ENCODE measurements at regions not wholly inside any gene's neighbourhood (a gene's known extent, or its start where the extent isn't known, plus 50 kb on each side); places are given as distances from the start of the nearest gene placed in this dataset.
A peak's percentile ranks its signal among the peaks of the same experiment; 100 is the strongest.

DNA sequence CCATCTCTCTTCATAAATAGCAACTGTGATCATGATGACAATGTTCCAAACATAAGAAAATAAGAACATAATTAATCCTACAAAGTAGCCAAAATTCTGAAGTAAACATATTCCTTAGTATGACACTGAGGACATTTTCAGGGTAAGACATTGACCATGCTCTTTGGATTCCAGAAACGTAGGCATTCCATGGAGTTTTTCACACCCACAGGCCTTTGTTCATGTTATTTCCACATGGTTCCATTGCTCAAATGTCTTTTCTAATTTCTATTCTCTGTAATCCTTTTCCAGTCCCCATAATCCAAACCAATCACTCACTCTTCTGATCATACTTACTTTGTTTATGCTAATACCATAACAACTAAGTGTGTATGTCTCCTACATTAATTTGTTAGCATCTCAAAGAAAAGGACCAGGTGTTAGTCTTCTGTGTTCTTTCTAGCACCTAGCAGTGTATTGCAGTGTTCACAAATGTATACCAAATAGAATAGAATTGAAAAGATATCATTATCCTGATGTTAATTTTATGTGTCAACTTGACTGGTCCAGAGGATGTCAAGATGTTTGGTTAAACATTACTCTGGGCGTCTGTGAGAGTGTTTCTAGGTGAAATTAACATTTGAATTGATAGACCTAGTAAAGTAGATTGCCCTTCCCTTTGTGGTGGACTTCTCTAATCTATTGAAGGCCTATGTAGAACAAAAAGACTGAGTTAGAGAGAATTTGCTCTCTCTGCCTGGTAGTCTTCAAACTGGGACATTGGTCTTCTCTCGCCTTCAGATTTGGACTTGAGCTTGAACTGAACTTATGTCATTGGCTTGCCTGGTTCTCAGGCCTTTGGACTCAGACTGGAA lies 516.6 kb downstream of the PTPRC start:
- H3K4ac ChIP-seq (ENCODE audit: low read depth in 1 of 2, low read length in 2 of 2), result no peak overlapping the region
- H3K18ac ChIP-seq (ENCODE audit: low read depth in 1 of 2, low read length in 2 of 2), result no peak overlapping the region
- H2AK5ac ChIP-seq (ENCODE audit: low read length, severe bottlenecking), result no peak overlapping the region
- WGBS, result 76% methylated on average over 3 of the region's 3 CpGs
- no peak overlapping the region for H2AFZ ChIP-seq (ENCODE audit: low read depth, low read length)
- H3K4me2 ChIP-seq (ENCODE audit: low read length, poor library complexity, severe bottlenecking), result no peak overlapping the region
- H3K14ac ChIP-seq (ENCODE audit: low read length in 2 of 2), result no peak overlapping the region
- H4K91ac ChIP-seq (ENCODE audit: low read length), result no peak overlapping the region
- no peaks in the 10 kb centered on the region for H3K79me1 ChIP-seq (replicated peaks; ENCODE audit: low read length, poor library complexity, severe bottlenecking)
- H3K27ac ChIP-seq (ENCODE audit: low read length, poor library complexity, severe bottlenecking), result no peak overlapping the region
- no peaks in the 10 kb centered on the region for H3K27me3 ChIP-seq (ENCODE audit: control insufficient read depth in 1 of 2, insufficient read depth in 1 of 2, low read length in 2 of 2)
- no peak overlapping the region for H3K23ac ChIP-seq (ENCODE audit: low read length in 2 of 2)
- no peaks in the 10 kb centered on the region for H3K9me3 ChIP-seq (ENCODE audit: control insufficient read depth, low read length)
- H2BK120ac ChIP-seq (ENCODE audit: low read depth, low read length), result no peak overlapping the region
- H2BK5ac ChIP-seq (ENCODE audit: low read depth, low read length, poor library complexity, severe bottlenecking), result no peak overlapping the region
- no peak overlapping the region for H4K8ac ChIP-seq (ENCODE audit: low read length)
- no peak overlapping the region for H3K9ac ChIP-seq (ENCODE audit: low read length)
- H2BK12ac ChIP-seq (ENCODE audit: low read length in 2 of 2), result no peak overlapping the region
- no peak for DNase-seq
- H3K4me3 ChIP-seq (ENCODE audit: insufficient read depth in 1 of 2, low read depth in 1 of 2, low read length in 2 of 2), result no peak overlapping the region
- no peak overlapping the region for H2BK15ac ChIP-seq (ENCODE audit: low read depth, poor library complexity, severe bottlenecking)
- H3K36me3 ChIP-seq (ENCODE audit: control insufficient read depth in 1 of 2, insufficient read depth in 2 of 2, low read depth in 1 of 2, low read length in 2 of 2), result no peaks in the 10 kb centered on the region
- no peaks in the 10 kb centered on the region for H3K4me1 ChIP-seq (ENCODE audit: control insufficient read depth, insufficient read depth, low read depth, low read length)

DNA sequence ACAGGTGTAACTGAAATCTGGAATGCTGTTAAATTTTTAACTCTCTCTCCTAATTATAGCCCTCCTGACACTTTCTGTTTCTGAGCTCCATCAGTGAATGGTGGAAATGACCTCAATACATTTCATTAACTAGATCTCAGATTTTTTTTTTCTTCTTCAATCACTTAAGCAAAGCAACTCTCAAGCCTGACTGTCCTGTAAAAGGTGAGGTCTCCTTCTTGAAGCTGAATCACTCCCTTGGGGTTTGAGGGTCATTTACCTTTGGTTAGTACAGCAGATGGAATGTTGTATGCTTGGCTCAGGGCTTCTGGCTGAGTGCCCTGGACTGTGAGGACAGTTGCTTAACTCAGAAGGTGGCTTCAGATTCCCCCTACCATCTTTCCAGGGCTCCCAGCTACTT lies 518.7 kb downstream of the PTPRC start:
- no peaks in the 10 kb centered on the region for H3K9me3 ChIP-seq (ENCODE audit: control insufficient read depth, low read length)
- H3K27ac ChIP-seq (ENCODE audit: low read length, poor library complexity, severe bottlenecking), result no peak overlapping the region
- no peak overlapping the region for H2AK5ac ChIP-seq (ENCODE audit: low read length, severe bottlenecking)
- no peak overlapping the region for H2BK5ac ChIP-seq (ENCODE audit: low read depth, low read length, poor library complexity, severe bottlenecking)
- no peak overlapping the region for H2AFZ ChIP-seq (ENCODE audit: low read depth, low read length)
- no peak overlapping the region for H2BK120ac ChIP-seq (ENCODE audit: low read depth, low read length)
- H3K18ac ChIP-seq (ENCODE audit: low read depth in 1 of 2, low read length in 2 of 2), result no peak overlapping the region
- H3K14ac ChIP-seq (ENCODE audit: low read length in 2 of 2), result no peak overlapping the region
- no peak overlapping the region for H3K23ac ChIP-seq (ENCODE audit: low read length in 2 of 2)
- H3K4me1 ChIP-seq (ENCODE audit: control insufficient read depth, insufficient read depth, low read depth, low read length), result no peaks in the 10 kb centered on the region
- H3K9ac ChIP-seq (ENCODE audit: low read length), result no peak overlapping the region
- peak; percentile 11 for DNase-seq
- H3K36me3 ChIP-seq (ENCODE audit: control insufficient read depth in 1 of 2, insufficient read depth in 2 of 2, low read depth in 1 of 2, low read length in 2 of 2), result no peaks in the 10 kb centered on the region
- H4K91ac ChIP-seq (ENCODE audit: low read length), result no peak overlapping the region
- no peak overlapping the region for H2BK15ac ChIP-seq (ENCODE audit: low read depth, poor library complexity, severe bottlenecking)
- no peak overlapping the region for H3K4ac ChIP-seq (ENCODE audit: low read depth in 1 of 2, low read length in 2 of 2)
- no peak overlapping the region for H3K4me3 ChIP-seq (ENCODE audit: insufficient read depth in 1 of 2, low read depth in 1 of 2, low read length in 2 of 2)
- H2BK12ac ChIP-seq (ENCODE audit: low read length in 2 of 2), result no peak overlapping the region
- H3K4me2 ChIP-seq (ENCODE audit: low read length, poor library complexity, severe bottlenecking), result no peak overlapping the region
- H4K8ac ChIP-seq (ENCODE audit: low read length), result no peak overlapping the region
- no peaks in the 10 kb centered on the region for H3K79me1 ChIP-seq (replicated peaks; ENCODE audit: low read length, poor library complexity, severe bottlenecking)
- H3K27me3 ChIP-seq (ENCODE audit: control insufficient read depth in 1 of 2, insufficient read depth in 1 of 2, low read length in 2 of 2), result no peaks in the 10 kb centered on the region

DNA sequence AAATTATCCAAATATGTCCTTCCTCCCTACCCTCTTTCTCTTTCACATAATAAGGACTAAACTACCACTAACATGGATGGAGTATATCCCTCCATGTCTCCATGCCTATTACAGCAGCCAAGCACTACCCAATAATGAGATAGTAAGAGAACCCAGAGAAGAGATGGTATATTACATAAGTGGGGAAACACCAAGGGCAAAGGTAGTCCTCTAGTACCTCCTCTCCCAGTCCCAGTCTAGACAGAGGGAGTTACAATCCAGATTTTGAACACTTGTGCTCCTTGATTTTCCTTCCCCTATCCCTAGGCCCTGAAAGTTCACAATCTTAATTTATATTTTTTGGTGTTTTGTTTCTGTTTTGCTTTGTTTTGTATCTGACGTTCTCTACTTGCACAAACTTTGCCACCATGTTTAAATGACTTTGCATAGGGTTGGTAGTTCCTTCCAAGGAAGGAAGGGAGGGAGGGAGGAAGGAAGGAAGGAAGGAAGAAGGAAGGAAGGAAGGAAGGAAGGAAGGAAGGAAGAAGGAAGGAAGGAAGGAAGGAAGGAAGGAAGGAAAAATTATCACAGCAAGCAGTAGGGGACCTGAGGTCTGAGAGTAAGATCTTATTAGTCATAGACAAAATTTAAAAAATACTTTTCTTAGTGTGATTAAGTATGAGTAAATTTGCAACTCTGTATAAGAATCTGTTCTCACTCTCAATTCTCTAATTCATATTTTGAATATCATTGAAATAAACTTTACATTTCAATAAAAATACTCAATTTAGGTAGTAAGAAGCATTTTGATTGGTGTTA lies 521.9 kb downstream of the PTPRC start:
- no peak overlapping the region for H3K9ac ChIP-seq (ENCODE audit: low read length)
- no peaks in the 10 kb centered on the region for H3K4me1 ChIP-seq (ENCODE audit: control insufficient read depth, insufficient read depth, low read depth, low read length)
- H3K4me3 ChIP-seq (ENCODE audit: insufficient read depth in 1 of 2, low read depth in 1 of 2, low read length in 2 of 2), result no peak overlapping the region
- H3K27me3 ChIP-seq (ENCODE audit: control insufficient read depth in 1 of 2, insufficient read depth in 1 of 2, low read length in 2 of 2), result no peaks in the 10 kb centered on the region
- no peak overlapping the region for H4K91ac ChIP-seq (ENCODE audit: low read length)
- no peak overlapping the region for H3K4ac ChIP-seq (ENCODE audit: low read depth in 1 of 2, low read length in 2 of 2)
- H3K4me2 ChIP-seq (ENCODE audit: low read length, poor library complexity, severe bottlenecking), result no peak overlapping the region
- no peak overlapping the region for H2BK15ac ChIP-seq (ENCODE audit: low read depth, poor library complexity, severe bottlenecking)
- H3K18ac ChIP-seq (ENCODE audit: low read depth in 1 of 2, low read length in 2 of 2), result no peak overlapping the region
- no peak overlapping the region for H2AFZ ChIP-seq (ENCODE audit: low read depth, low read length)
- H2BK120ac ChIP-seq (ENCODE audit: low read depth, low read length), result no peak overlapping the region
- DNase-seq, result no peak
- H4K8ac ChIP-seq (ENCODE audit: low read length), result no peak overlapping the region
- no peak overlapping the region for H2BK5ac ChIP-seq (ENCODE audit: low read depth, low read length, poor library complexity, severe bottlenecking)
- no peak overlapping the region for H2BK12ac ChIP-seq (ENCODE audit: low read length in 2 of 2)
- H3K23ac ChIP-seq (ENCODE audit: low read length in 2 of 2), result no peak overlapping the region
- no peaks in the 10 kb centered on the region for H3K79me1 ChIP-seq (replicated peaks; ENCODE audit: low read length, poor library complexity, severe bottlenecking)
- no peaks in the 10 kb centered on the region for H3K36me3 ChIP-seq (ENCODE audit: control insufficient read depth in 1 of 2, insufficient read depth in 2 of 2, low read depth in 1 of 2, low read length in 2 of 2)
- no peaks in the 10 kb centered on the region for H3K9me3 ChIP-seq (ENCODE audit: control insufficient read depth, low read length)
- H2AK5ac ChIP-seq (ENCODE audit: low read length, severe bottlenecking), result no peak overlapping the region
- no peak overlapping the region for H3K14ac ChIP-seq (ENCODE audit: low read length in 2 of 2)
- 100% methylated on average over 1 of the region's 1 CpG for WGBS
- H3K27ac ChIP-seq (ENCODE audit: low read length, poor library complexity, severe bottlenecking), result no peak overlapping the region

DNA sequence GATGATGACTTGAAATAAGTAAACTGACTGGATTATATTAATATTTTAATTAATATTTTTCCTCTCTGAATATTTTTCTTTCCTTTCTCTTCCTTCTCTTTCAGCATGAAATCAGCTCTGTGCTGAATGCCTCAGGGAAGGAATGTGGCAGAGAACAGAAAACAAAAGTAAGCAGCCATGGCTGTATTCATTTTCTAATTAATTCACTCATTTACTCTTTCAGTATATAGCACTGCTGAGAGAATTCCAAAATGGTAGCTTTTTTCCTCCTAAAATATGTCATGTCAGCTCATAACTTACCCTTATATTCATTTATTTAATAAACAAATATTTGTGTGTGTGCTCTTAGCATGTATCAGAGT lies 522.5 kb downstream of the PTPRC start:
- no peaks in the 10 kb centered on the region for H3K36me3 ChIP-seq (ENCODE audit: control insufficient read depth in 1 of 2, insufficient read depth in 2 of 2, low read depth in 1 of 2, low read length in 2 of 2)
- H2BK15ac ChIP-seq (ENCODE audit: low read depth, poor library complexity, severe bottlenecking), result no peak overlapping the region
- no peak overlapping the region for H4K8ac ChIP-seq (ENCODE audit: low read length)
- no peaks in the 10 kb centered on the region for H3K79me1 ChIP-seq (replicated peaks; ENCODE audit: low read length, poor library complexity, severe bottlenecking)
- H3K18ac ChIP-seq (ENCODE audit: low read depth in 1 of 2, low read length in 2 of 2), result no peak overlapping the region
- no peak overlapping the region for H3K4me2 ChIP-seq (ENCODE audit: low read length, poor library complexity, severe bottlenecking)
- H3K4me3 ChIP-seq (ENCODE audit: insufficient read depth in 1 of 2, low read depth in 1 of 2, low read length in 2 of 2), result no peak overlapping the region
- H3K27ac ChIP-seq (ENCODE audit: low read length, poor library complexity, severe bottlenecking), result no peak overlapping the region
- no peak for DNase-seq
- no peak overlapping the region for H2BK5ac ChIP-seq (ENCODE audit: low read depth, low read length, poor library complexity, severe bottlenecking)
- no peaks in the 10 kb centered on the region for H3K27me3 ChIP-seq (ENCODE audit: control insufficient read depth in 1 of 2, insufficient read depth in 1 of 2, low read length in 2 of 2)
- H2AFZ ChIP-seq (ENCODE audit: low read depth, low read length), result no peak overlapping the region
- no peak overlapping the region for H3K14ac ChIP-seq (ENCODE audit: low read length in 2 of 2)
- no peak overlapping the region for H3K23ac ChIP-seq (ENCODE audit: low read length in 2 of 2)
- H3K4ac ChIP-seq (ENCODE audit: low read depth in 1 of 2, low read length in 2 of 2), result no peak overlapping the region
- H3K9me3 ChIP-seq (ENCODE audit: control insufficient read depth, low read length), result no peaks in the 10 kb centered on the region
- H2BK120ac ChIP-seq (ENCODE audit: low read depth, low read length), result no peak overlapping the region
- H2BK12ac ChIP-seq (ENCODE audit: low read length in 2 of 2), result no peak overlapping the region
- no peaks in the 10 kb centered on the region for H3K4me1 ChIP-seq (ENCODE audit: control insufficient read depth, insufficient read depth, low read depth, low read length)
- no peak overlapping the region for H2AK5ac ChIP-seq (ENCODE audit: low read length, severe bottlenecking)
- no peak overlapping the region for H4K91ac ChIP-seq (ENCODE audit: low read length)
- H3K9ac ChIP-seq (ENCODE audit: low read length), result no peak overlapping the region

All from mesenchymal stem cell (in vitro differentiated cells and primary cell).